ENCODE measurements at regions not wholly inside any gene's neighbourhood (a gene's known extent, or its start where the extent isn't known, plus 50 kb on each side); places are given as distances from the start of the nearest gene placed in this dataset.

GRCh38 chr11:103628121-103628520 lies 408.3 kb upstream of the DDI1 start:
- WGBS = 73% methylated on average over 4 of the region's 4 CpGs
- no peaks in the 10 kb centered on the region for H3K36me3 ChIP-seq (ENCODE audit: control insufficient read depth in 4 of 4, insufficient read depth in 3 of 4, low read depth in 1 of 4, low read length in 3 of 4)
- no peak overlapping the region for H3K27ac ChIP-seq (ENCODE audit: low read depth in 1 of 2, low read length in 2 of 2)
- DNase-seq (ENCODE audit: low spot score) = no peak
- H3K9me3 ChIP-seq (ENCODE audit: control insufficient read depth in 4 of 4, low read length in 3 of 4) = no peaks in the 10 kb centered on the region
- no peaks in the 10 kb centered on the region for H3K4me1 ChIP-seq (ENCODE audit: control insufficient read depth in 4 of 4, insufficient read depth in 4 of 4, low read length in 3 of 4)
- no peaks in the 10 kb centered on the region for H3K27me3 ChIP-seq (ENCODE audit: control insufficient read depth in 4 of 4, insufficient read depth in 4 of 4, low read length in 3 of 4)
- H3K4me3 ChIP-seq (ENCODE audit: low read depth in 1 of 3, low read length in 3 of 3) = no peak overlapping the region
- TF ChIP-seq NR2F2 (IDR thresholded peaks at IDR 0.05) (no peak), FOXA2 (IDR thresholded peaks at IDR 0.05) (no peak)
- H3K9ac ChIP-seq (ENCODE audit: low read depth in 1 of 2, low read length in 2 of 2) = no peak overlapping the region

DNA sequence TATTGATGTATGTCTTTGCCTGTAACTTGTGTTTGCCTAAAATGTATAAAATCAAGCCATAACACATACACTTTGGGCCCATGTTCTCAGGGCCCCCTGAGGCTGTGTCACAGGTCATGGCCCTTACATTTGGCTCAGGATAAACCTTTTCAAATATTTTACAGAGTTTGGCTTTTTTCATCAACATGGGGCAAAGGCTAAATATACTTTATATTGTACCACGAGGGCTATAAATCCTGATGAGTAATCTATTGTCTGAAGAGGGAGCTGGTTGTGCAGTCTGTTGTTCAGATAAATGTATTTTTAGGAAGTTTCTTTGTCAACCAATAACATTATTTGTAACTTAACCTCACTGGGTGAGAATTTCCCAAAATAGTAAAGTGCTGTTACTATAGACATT lies 404.6 kb upstream of the DDI1 start:
- TF ChIP-seq, protein P1, sequence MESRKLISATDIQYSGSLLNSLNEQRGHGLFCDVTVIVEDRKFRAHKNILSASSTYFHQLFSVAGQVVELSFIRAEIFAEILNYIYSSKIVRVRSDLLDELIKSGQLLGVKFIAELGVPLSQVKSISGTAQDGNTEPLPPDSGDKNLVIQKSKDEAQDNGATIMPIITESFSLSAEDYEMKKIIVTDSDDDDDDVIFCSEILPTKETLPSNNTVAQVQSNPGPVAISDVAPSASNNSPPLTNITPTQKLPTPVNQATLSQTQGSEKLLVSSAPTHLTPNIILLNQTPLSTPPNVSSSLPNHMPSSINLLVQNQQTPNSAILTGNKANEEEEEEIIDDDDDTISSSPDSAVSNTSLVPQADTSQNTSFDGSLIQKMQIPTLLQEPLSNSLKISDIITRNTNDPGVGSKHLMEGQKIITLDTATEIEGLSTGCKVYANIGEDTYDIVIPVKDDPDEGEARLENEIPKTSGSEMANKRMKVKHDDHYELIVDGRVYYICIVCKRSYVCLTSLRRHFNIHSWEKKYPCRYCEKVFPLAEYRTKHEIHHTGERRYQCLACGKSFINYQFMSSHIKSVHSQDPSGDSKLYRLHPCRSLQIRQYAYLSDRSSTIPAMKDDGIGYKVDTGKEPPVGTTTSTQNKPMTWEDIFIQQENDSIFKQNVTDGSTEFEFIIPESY (IDR thresholded peaks at IDR 0.05) = no peak
- no peak for TF ChIP-seq HNF4A (conservative IDR thresholded peaks at IDR 0.05)
- TF ChIP-seq TAF1 (conservative IDR thresholded peaks at IDR 0.05) = no peak
- TF ChIP-seq CTCF (IDR thresholded peaks at IDR 0.05; ENCODE audit: low read depth, low read length, missing input control) = no peak
- TF ChIP-seq, protein P2, sequence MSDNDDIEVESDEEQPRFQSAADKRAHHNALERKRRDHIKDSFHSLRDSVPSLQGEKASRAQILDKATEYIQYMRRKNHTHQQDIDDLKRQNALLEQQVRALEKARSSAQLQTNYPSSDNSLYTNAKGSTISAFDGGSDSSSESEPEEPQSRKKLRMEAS (IDR thresholded peaks at IDR 0.05) = no peak
- TF ChIP-seq YY1 (IDR thresholded peaks at IDR 0.05) = no peak
- no peak for TF ChIP-seq ATF3 (IDR thresholded peaks at IDR 0.05)
- no peak for TF ChIP-seq FOXA2 (IDR thresholded peaks at IDR 0.05)
- no peak for TF ChIP-seq NR2F2 (IDR thresholded peaks at IDR 0.05)
- no peak for TF ChIP-seq FOXA1 (IDR thresholded peaks at IDR 0.05)
- H3K4me1 ChIP-seq (ENCODE audit: control insufficient read depth in 4 of 4, insufficient read depth in 4 of 4, low read length in 3 of 4) = no peaks in the 10 kb centered on the region
- no peaks in the 10 kb centered on the region for H3K27me3 ChIP-seq (ENCODE audit: control insufficient read depth in 4 of 4, insufficient read depth in 4 of 4, low read length in 3 of 4)
- H3K36me3 ChIP-seq (ENCODE audit: control insufficient read depth in 4 of 4, insufficient read depth in 3 of 4, low read depth in 1 of 4, low read length in 3 of 4) = no peaks in the 10 kb centered on the region
- H3K4me3 ChIP-seq (ENCODE audit: low read depth in 1 of 3, low read length in 3 of 3) = no peak overlapping the region
- H3K9ac ChIP-seq (ENCODE audit: low read depth in 1 of 2, low read length in 2 of 2) = no peak overlapping the region
- H3K9me3 ChIP-seq (ENCODE audit: control insufficient read depth in 4 of 4, low read length in 3 of 4) = no peaks in the 10 kb centered on the region
- no peak for DNase-seq (ENCODE audit: low spot score)
- no peak overlapping the region for H3K27ac ChIP-seq (ENCODE audit: low read depth in 1 of 2, low read length in 2 of 2)
- WGBS = 51% methylated on average over 1 of the region's 1 CpG

GRCh38 chr11:103633068-103633788 lies 403.2 kb upstream of the DDI1 start:
- Histone ChIP-seq H3K27me3 (ENCODE audit: control insufficient read depth in 4 of 4, insufficient read depth in 4 of 4, low read length in 3 of 4) (peaks cover 0 to 3% (median 1%) of the 10 kb centered on the region in 4 donors), H3K4me1 (ENCODE audit: control insufficient read depth in 4 of 4, insufficient read depth in 4 of 4, low read length in 3 of 4) (no peaks in the 10 kb centered on the region), H3K36me3 (ENCODE audit: control insufficient read depth in 4 of 4, insufficient read depth in 3 of 4, low read depth in 1 of 4, low read length in 3 of 4) (no peaks in the 10 kb centered on the region), H3K9ac (ENCODE audit: low read depth in 1 of 2, low read length in 2 of 2) (no peak overlapping the region), H3K9me3 (ENCODE audit: control insufficient read depth in 4 of 4, low read length in 3 of 4) (no peaks in the 10 kb centered on the region), H3K27ac (ENCODE audit: low read depth in 1 of 2, low read length in 2 of 2) (no peak overlapping the region), H3K4me3 (ENCODE audit: low read depth in 1 of 3, low read length in 3 of 3) (no peak overlapping the region)
- no peak for TF ChIP-seq REST (IDR thresholded peaks at IDR 0.05)
- TF ChIP-seq SP1 (IDR thresholded peaks at IDR 0.05) = no peak
- 90% methylated on average over 1 of the region's 1 CpG for WGBS
- no peak for DNase-seq (ENCODE audit: low spot score)

Data from liver (tissue), 8 donors.